T follicular helper cell (primary cell): ENCODE measurements at regions not wholly inside any gene's neighbourhood (a gene's known extent, or its start where the extent isn't known, plus 50 kb on each side); places are given as distances from the start of the nearest gene placed in this dataset.
"Not testable (repeated sequence)": the region's sequence is repeated elsewhere in the genome, so short reads cannot be mapped to it uniquely, and the experiment has no call there.

Experiments used
- DNase-seq: peaks from one replicate; pipeline ENCODE4 v3.0.0-alpha.2; 2020; ENCODE audit warnings: low read depth

DNA sequence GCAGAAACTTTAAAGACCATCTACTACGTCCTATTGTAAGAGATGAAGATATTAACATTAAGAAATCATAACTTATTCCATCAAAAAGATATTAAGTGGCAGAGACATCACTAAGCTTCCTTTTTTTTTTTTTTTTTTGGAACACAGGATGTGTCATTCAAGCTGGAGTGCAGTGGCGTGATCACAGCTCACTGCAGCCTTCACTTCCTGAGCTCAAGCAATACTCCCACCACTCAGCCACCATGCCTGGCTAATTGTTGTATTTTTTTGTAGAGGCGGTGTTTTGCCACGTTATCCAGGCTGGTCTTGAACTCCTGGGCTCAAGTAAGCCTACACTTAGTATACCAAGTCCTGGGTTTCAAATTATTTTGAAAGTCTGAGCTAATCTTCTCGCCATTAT is 169.7 kb upstream of the KCTD7 start:
- not testable (repeated sequence) for DNase-seq

DNA sequence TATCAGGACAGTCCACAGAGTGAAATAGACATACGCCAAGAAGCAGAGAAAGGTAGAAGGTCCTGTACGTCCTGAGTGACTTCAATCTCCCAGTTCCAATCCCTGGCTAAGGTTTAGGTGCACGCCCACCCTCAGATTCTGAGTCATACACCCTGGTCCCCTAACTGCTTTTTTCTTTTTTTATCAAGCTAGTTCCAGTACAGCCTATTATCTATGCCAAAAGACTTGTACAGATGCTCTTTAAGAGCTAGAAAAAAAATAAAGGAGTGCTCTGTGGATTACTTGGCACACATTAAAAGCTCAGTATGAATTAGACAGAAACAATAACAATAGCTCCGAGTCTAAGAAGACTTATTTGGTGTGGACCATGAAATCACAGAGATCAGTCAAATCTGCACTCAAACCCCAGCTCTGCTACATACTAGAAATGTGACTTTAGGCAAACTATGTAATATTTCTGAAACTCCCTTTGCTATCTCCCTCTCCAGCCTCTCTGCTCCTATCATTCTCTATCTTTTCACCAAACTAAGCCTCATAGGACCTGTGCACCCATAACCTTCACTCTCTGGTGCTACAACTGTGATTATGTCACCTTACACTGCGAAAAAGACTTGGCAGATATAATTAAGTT is 168.8 kb upstream of the KCTD7 start:
- DNase-seq: not testable (repeated sequence)

DNA sequence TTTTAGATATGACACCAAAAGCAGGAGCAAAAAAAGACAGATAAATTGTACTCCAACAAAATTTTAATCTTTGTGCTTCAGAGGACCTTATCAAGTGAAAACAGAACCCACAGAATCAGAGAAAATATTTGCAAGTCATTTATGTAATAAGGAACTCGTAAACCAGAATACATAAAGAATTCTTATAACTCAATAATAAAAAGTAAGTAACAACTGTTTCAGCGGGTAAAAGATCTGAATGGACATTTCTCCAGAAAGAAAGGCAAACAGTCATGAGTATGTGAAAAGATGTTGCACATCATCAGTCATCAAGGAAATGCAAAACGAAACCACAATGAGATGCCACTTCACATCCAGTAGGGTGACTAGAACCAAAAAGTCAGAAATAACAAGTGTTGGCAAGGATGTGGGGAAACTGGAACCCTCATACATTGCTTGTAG is 167.7 kb upstream of the KCTD7 start:
- DNase-seq: no peak

DNA sequence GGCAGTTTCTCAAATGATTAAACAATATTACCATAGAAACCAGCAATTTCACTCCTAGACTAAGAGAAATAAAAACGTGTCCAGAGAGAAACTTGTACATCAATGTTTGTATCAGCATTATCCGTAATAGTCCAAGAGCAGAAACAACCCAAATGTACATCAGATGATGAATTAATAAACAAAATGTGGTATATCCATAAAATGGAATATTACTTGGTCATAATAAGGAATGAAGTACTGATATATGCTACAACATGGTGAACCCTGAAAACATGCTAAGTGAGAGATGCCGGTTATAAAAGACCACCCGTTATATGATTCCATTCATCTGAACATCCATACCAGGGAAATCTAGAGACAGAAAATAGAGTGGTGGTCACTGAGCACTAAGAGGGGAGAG is 167.3 kb upstream of the KCTD7 start:
- not testable (repeated sequence) for DNase-seq

DNA sequence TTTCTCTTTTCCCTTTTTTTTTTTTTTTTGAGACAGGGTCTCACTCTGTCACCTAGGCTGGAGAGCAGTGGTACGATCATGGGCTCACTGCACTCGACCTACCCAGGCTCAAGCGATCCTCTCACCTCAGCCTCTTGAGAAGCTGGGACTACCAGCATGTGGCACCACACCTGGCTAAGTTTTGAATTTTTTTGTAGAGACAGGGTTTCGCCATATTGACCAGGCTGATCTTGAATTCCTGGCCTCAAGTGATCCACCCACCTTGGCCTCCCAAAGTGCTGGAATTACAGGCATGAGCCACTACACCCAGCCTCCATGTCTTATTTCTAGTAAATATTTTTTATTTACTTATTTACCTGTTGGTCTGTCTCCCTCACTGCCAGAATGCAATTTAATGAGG is 165.8 kb upstream of the KCTD7 start:
- not testable (repeated sequence) for DNase-seq

DNA sequence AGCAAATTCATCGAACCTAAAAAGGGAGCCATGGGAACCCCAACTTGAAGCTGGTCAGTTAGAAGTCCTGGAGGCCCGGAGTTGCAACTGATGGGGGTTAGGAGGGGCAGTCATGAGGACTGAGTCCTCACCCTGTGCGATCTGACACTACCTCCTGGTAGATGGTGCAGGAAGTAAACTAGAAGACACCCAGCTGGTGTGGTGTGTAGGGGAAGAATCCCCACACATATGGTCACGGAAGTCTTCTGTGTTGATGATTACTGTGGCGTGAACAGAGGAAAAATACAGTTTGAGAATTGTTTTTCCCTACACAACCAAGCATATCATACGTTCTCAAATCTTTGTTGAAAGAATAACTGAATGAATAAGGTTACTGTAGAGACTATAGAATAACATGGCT is 164.6 kb upstream of the KCTD7 start:
- no peak for DNase-seq

DNA sequence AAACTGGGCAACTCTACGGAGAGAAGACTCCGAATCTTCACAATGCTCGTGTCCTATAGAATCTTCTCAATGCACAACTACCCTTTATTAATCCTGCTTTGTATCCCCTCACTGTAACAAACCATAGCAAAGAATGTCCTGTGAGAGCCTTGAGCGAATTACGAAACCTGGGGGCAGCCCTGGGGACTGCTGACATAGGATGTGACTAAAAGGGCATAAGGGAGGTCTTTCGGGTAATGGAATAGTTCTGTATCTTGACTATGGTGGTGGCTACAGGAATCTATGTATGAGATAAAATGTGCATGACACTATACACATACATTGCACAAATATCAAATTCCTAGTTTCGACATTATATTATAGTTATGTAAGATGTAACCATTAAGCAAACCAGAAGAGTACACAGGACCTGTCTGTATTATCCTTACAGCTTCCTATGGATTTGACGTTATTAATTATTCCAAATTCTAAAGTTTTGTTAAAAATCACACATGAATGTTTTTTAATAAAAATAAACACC is 162.5 kb upstream of the KCTD7 start:
- no peak for DNase-seq

DNA sequence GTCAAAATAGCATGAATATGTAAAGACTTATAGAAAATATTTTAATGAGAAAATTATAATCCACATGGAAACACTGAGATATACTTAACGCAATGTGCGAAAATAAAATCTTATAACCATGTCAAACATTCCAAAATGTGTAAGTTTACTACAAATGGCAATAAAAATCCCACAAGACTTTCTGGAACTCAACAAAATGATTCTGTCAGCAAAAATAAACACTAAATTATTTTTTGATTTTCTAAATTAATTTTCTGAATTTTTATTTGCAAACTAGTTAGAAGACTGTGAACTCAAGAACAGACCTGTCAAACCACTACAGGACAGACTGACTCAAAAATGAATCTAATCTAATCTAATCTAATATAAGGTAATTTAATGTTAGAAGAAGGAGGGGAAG is 160.8 kb upstream of the KCTD7 start:
- no peak for DNase-seq

DNA sequence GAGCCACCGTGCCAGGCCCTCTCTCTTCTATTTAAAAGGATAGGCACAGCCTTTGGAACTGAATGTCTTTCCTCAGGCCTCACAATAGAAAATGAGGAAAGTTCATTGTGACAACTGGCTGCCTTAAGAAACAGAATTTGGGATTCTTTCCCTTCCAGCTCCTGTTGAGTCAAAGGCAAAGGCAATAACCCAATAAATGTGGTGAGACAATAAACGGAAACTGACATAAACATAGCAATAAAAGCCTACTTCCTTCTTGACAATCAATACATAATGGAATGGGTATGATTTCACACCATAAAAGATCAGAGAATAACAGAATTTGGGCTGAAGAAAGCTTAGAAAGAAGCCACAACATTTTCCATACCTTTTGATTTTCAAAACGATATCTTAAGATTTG is 155.6 kb upstream of the KCTD7 start:
- not testable (repeated sequence) for DNase-seq

DNA sequence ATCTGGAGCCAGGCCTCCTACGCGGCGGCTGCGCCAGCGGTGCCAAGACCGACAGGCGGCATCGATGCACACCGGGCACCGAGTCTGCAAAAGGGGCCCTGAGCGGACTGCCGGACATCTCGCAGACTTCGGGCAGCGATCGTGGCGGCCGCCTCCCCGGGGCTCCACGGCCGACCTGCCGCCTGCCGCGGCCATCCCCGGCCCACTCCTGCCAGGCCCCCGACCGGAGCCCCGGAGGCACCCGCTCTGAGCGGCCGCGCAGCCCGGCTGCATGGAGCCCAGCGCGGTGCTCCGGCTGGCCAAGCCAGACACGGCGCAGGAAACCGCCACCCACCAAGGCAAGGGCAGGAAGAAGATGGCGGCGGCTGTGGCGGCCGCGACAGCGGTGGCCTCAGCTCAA is 154.2 kb upstream of the KCTD7 start:
- DNase-seq: no peak

DNA sequence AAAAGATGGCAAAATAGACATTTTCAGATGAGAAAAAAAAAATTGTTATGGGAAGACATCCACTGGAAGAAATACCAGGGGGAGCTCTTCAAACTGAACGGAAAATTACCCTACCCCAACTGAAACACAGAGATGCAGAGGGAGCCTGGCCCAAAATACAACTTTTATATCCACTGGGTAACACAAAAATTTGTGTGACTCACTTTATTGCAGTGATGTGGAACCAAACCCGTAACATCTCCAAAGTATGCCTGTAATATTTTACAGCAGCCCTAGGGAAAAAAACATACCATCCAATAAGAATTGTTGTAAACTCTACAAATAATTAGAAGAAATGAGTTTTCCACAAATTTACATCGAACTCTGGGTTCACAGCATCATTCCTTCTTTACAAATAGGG is 152.6 kb upstream of the KCTD7 start:
- DNase-seq: not testable (repeated sequence)

DNA sequence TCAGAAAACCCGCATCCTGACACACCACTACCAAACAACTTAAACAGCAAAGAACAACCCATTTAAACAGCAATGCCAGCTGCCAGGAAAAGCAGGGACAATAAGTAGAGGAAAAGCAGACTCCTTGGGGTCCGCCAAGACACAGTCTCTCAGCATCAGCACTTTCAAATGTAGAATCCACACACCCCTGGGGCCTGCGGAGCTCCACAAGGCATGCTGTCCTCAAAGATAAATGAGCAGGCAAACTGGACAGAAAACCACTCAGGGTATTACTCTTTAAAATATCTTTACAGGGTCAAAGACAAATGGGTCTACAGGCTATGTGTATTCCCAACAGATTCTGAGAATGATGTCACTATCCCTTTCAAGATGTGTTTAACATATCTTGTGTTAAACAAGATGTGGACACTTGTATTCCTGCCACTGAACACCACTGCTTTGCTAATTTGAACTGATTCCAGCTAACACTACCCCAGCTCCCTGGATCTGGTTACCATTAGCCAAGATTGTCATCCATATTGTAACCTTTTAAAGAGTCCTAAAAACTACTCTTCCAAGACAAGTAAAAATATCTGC is 150.8 kb upstream of the KCTD7 start:
- DNase-seq: not testable (repeated sequence)

DNA sequence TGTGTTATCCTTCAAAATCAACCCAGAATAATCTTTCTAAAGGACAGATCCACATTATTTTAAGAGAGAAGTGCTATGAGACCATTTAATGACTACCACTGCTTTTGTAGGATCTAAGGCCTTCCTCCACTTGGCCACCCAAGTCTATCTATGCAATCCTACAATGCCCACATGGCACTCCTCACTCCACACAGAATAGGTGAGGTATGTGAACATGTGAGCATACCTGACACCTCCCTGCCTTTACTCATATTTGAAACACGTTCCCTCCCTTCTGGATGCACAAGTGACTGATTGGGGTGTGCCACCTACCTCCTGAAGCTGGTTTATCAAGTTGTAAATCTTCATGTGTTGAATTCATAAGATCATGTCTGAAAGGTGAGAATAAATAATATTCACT is 147.5 kb upstream of the KCTD7 start:
- DNase-seq: not testable (repeated sequence)

DNA sequence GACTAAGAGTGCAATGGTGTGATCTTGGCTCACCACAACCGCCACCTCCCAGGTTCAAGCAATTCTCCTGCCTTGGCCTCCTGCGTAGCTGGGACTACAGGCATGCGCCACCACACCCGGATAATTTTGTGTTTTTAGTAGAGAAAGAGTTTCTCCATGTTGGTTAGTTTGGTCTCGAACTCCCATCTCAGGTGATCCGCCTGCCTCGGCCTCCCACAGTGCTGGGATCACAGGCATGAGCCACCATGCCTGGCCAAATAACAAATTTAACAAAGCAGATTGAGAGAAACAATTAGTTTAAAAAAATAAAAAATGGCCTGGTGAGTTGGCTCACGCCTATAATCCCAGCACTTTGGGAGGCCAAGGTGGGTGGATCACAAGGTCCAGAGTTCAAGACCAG is 139.6 kb upstream of the KCTD7 start:
- DNase-seq: not testable (repeated sequence)

DNA sequence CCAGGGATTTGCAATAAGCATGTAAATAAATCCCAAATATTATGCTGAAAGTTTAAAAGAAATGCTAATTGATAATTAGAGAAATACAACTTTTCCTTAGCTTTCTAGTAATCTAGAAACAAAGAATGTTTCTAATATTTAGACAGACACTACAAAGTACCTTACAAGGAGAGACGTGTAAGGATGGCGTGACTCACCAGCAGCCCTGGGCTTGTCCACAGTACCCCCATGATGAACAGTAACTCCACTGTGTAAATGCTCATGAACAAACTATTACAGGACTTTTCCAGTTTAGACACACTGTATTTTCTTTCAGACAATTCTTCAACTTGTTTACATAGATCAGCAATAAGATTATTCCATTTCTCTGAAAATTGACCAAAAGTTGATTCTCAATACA is 138.9 kb upstream of the KCTD7 start:
- not testable (repeated sequence) for DNase-seq

DNA sequence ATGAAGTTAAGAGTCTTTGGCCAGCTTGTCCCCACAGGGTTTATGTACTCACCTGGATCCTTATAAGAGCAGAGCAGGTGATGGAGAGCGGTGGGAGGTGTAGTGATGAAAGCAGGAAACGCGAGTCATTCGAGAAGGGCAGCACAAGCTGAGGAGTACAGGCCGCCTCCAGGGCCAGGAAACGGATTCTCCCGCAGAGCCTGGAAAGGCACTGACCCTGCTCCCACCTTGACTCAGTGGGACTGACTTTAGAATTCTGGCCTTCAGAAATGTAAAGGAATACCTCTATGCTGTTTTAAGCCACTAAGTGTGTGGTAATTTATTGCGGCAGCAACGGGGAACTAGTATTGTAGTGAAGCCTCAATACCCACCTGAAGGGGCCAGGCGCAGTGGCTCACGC is 137.7 kb upstream of the KCTD7 start:
- not testable (repeated sequence) for DNase-seq

DNA sequence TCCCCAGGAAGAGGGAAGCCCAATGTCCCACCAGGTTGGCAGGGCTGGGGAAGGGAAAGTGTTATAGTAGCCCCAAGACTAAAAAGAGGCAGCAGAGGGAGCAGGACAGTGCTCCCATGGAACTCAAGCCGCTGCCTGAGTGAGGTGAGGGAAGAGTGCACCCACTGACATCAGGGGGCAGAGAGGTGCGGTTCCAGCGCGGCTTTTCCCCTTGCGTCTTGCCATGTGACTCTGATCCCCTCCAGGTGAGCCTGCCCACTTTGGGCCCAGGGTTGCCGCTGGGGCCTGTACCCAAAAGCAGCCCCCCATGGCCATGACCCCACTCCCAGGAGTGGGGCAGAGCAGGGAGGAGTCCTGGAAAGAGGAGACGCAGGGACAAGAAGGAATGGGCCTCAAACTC is 136.3 kb upstream of the KCTD7 start:
- not testable (repeated sequence) for DNase-seq

DNA sequence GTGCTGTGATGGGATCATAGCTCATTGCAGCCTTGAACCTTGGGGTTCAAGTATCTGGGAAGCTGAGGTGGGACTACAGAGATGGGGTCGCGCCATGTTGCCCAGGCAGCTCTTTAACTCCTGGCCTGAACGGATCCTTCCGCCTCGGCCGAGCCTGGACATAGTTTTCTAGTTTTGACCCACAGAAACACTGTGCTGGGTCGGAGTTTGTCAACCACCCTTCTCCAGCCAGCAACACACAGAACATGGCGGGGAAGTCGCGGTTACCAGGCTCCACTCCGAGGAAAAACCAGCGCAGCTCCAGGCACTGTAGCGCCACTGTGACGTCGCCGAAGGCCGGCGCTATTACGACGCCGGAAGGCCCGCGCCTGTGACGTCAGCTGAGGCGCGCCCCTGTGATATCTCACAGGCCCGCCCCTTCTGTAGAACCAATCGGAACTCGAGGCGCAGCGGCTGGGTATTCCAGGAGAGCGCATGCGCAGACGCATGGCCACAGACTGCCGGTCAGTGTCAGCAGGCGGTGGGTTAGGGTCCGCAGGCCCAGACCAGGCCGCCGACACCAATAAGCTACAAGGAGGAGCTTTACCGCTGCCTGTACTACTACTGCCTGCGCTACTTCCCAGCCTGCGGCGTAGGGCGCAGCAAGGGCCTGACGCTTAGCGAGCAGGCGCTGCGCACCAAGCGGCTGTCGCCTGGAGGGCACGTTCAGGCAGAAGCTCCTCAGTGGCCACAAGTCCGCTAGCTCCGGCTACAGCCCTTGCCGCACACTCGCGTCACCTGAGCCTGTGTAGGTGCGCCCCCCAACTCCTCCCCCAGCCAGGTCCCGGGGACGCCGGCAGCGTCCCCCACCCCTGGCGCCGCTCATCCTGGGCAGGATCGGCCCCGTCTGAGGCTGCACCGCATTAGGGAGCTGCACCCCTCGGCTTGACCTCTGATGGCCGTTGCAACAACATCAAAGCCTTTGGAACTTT is 135.2 kb upstream of the KCTD7 start:
- DNase-seq: peak; percentile 95

DNA sequence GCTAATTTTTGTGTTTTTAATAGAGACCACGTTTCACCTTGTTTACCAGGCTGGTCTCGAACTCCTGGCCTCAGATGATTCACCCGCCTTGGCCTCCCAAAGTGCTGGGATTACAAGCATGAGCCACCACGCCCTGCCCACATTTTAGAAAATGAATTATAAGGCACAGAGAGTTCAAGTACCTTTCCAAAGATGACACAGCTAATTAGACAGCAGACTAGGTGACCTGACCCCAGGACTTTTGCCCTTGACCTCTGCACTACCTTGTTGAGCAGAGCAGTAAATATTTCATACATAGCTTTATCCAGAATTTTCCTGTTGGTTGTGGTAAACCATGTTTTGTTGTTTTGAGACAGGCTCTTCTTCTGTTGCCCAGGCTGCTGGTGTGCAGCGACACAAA is 131.3 kb upstream of the KCTD7 start:
- DNase-seq: no peak

DNA sequence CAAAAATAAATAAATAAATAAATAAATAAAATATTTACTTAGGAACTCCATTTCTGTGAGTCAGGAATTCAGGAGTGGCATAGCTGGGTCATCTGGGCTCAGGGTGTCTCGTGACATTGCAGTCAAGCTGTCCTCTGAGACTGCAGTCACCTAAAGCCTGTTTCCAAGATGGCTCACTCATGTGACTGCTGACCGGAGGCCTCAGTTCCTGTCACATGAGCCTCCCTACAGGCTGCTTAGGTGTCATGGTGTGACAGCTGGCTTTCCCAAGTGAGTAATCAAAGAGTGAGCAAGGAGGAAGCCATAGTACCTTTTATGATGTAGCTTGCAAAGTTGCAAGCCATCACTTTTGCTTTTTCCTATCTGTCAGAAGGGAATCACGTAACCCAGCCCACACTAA is 128.6 kb upstream of the KCTD7 start:
- DNase-seq: no peak

DNA sequence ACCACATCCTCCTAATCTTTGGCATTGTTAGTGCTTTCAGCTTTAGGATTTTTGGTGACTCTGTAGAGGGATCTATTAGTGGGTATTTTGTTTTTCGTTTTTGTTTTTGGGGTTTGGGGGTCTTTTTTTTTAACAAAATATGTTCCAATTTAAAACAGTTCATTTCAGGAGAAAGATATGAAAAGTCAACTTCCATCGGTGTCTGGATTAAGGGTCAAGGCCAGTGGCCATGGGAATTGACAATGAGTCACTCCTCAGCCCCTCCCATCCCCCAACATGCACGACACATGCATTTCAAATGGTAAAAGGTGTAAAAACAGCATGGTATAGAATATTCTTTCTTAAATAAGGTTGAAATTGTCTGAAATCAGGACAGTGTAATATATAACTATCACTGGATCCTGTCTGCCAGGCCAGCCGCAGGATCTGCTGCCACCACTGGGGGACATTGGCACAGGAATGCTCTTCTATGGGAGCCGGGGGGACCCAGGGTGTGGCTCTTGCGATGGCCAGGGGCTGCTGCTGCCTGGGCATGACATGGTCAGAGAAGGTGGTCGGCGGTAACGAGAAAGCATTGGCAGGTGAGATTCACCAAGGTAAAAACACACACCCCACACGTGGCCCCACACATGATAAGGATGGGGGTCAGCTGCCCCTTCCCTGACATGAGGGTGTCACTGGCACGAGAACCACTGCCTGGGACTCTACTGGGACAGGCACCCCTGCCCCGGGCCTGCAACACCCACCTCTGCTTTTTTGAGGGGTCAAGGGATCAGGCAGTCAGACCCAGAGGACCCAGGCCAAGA is 126.2 kb upstream of the KCTD7 start:
- DNase-seq: no peak

DNA sequence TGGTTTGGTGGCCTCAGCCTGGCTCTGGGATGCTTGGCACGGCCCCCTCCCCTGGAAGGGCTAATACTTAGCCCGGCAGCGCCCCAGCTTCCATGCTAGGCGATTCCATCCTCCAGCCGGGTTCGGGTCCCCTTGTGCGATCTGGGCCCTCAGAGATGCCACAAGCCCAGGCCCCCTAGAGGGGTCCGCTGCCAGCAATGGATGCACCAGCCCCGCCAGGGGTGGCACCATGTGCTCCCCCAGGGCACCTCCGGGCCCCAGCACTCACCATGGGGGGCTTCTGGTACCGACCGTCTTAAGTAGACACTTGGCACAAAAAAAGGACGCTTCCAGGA is 125.7 kb upstream of the KCTD7 start:
- no peak for DNase-seq
